ENCODE measurements at regions not wholly inside any gene's neighbourhood (a gene's known extent, or its start where the extent isn't known, plus 50 kb on each side); places are given as distances from the start of the nearest gene placed in this dataset.
"Not testable (repeated sequence)": the region's sequence is repeated elsewhere in the genome, so short reads cannot be mapped to it uniquely, and the experiment has no call there.

GRCh38 chr4:138790706-138791340 lies 224.8 kb upstream of the NOCT start:
- DNase-seq, result no peak

- DNase-seq, result no peak
These were observed 225.8 kb upstream of the NOCT start for GRCh38 chr4:138789796-138790195.

- DNase-seq, result no peak
These were observed 226.7 kb upstream of the NOCT start for GRCh38 chr4:138788857-138789256.

DNA sequence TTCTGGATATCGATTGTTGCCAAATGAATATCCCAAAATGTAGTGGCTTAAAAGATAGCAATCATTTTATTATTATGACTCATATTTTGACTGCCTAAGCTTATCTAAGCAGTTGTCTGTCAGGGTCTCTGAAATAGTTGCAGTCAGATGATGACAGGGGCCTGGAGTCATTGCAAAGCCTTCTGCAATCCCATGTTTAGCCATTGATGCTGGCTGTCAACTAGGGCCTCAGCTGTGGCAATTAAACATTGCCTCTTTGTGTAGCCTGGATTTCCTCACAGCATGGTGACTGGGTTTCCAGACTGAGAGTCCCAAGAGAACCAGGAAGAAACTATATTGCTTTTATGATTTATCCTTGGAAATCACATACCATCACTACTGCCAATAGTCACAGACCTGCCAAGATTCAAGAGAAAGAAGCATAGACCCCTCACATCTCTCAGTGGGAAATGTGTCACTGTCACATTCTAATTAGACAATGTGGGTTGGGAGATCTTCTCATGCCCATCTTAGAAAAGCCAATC lies 227.3 kb upstream of the NOCT start:
- no peak for DNase-seq

DNA sequence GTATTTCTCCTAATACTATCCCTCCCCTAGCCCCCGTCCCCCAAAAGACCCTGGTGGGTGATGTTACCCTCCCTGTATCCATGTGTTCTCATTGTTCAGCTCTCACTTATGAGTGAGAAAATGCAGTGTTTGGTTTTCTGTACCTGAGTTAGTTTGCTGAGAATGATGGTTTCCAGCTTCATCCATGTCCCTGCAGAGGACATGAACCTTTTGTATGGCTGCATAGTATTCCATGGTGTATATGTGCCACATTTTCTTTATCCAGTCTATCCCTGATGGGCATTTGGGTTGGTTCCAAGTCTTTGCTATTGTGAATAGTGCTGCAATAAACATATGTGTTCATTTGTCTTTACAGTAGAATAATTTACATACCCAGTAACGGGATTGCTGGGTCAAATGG lies 235.8 kb upstream of the NOCT start:
- not testable (repeated sequence) for DNase-seq

DNA sequence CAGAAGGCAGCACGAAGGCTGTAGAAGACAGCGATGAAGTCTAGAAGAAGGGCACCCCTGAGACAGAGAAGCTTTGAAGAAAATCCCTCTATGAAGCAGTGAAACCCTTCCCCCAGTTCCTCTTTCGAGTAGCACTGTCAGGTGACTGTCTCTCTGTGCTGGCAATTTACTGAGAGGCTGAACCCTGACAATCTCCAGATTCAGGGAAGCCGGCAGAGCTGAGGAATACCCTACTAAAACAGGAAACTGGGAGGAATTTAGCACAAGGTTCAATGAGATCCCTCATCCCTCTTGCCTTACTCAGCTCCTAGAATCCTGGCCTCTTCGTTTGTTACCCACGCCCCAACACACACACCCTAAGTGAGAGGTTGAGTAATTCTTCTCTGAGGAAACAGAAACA lies 239.7 kb upstream of the NOCT start:
- DNase-seq, result no peak

DNA sequence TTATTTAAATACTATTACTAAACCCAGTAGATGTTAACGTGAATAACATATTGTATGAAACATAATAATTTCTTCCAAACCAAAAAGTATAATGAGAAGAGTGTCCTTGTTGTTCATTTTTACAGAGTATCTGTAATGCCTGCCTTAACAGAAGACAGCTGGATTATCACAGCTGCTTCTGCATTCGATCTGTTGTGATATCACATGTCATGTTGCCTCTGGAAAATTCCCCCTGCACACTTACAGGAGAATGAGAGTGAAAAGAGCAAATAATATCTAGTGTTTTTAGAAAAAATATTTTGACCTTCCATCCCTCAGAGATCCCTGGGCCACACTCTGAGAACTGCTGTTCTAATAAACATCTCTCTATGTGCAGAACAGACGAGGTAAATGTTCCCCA lies 240.1 kb upstream of the NOCT start:
- no peak for DNase-seq

- DNase-seq, result no peak
These were observed 240.6 kb upstream of the NOCT start for GRCh38 chr4:138774940-138775339.

DNA sequence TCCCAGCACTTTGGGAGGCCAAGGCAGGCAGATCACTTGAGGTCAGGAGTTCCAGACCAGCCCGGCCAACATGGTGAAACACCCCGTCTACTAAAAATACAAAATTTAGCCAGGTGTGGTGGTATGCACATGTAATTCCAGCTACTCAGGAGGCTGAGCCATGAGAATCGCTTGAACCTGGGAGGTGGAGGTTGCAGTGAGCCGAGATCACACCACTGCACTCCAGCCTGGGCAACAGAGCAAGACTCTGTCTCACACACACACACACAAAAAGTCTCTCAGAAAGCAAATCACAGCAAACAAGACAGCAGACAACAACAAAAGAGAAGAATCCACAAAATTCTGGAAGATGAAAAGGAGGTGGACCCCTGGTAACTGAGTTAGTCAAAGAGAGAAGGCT lies 241.5 kb upstream of the NOCT start:
- DNase-seq, result not testable (repeated sequence)

- DNase-seq, result no peak
These were observed 242.3 kb upstream of the NOCT start for GRCh38 chr4:138773321-138773720.

- no peak for DNase-seq
These were observed 243.2 kb upstream of the NOCT start for GRCh38 chr4:138772366-138772765.

DNA sequence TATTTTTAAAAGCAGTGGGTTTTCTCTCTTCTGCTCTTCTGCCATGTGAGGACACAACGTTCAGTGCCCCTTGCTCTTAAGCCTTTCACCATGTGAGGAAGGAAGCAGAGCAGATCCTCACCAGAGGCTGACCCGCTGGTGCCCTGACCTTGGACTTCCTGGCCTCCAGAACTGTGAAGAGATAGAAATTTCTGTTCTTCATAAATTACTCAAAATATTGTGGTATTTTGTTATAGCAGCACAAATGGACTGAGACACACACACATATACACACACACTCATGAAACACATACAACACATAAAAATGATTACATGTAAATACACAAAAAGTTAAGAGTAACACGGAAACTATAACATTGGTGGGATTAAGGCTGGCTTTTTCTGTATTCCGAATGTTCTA lies 244.8 kb upstream of the NOCT start:
- no peak for DNase-seq

GRCh38 chr4:138766332-138766731 lies 249.2 kb upstream of the NOCT start:
- DNase-seq, result no peak

- no peak for DNase-seq
These were observed 250.1 kb upstream of the NOCT start for GRCh38 chr4:138765442-138765841.

DNA sequence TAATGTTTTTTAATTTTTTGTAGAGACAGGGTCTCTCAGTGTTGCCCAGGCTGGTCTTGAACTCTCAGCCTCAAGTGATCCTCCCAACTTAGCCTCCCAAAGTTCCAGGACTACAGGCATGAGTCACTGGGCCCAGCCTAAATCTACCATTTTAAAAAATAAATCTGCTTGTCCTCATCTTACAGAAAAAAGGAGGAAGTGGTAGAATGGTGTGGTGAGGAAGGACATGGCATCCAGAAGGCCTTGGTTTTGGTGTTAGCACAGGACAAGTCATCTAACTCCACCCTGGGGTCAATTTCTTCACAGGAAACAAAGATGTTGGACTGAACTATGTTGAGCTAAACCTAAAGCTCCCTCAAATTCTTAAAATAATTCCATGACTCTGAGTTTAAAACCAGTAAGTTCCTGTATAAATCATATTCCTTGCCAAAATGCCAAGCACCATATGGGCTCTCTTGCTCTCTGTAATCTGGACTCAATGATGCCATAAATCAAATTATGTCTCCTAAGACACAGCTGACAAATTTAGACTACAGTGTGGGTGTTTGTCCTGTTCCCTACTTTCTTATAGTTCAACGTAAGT lies 253.9 kb upstream of the NOCT start:
- DNase-seq, result no peak

- no peak for DNase-seq
These were observed 256.1 kb upstream of the NOCT start for GRCh38 chr4:138759554-138759902.

- no peak for DNase-seq
These were observed 256.6 kb upstream of the NOCT start for GRCh38 chr4:138758876-138759553.

- DNase-seq, result no peak
These were observed 257.4 kb upstream of the NOCT start for GRCh38 chr4:138758196-138758595.

- no peak for DNase-seq
These were observed 258.1 kb upstream of the NOCT start for GRCh38 chr4:138757432-138757831.

DNA sequence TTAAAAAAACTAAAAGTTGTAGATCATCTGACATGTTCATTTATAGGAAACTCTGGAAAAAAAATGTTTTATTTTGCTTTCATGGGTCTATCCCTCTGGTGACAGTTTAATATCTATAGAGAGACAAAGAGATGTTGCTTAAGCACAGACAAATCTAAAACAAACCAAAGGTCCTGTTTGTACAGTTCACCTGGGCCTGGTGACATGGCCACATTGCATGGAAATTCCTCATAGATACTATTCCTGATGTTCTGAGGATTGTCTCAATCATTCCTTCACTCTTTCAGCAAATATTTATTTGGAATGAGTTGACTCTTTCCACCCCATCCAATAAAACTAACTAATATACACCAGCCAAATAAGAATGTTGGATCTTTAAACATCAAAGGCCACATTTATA lies 259.1 kb upstream of the NOCT start:
- no peak for DNase-seq

GRCh38 chr4:138751309-138751708 lies 264.3 kb upstream of the NOCT start:
- no peak for DNase-seq

DNA sequence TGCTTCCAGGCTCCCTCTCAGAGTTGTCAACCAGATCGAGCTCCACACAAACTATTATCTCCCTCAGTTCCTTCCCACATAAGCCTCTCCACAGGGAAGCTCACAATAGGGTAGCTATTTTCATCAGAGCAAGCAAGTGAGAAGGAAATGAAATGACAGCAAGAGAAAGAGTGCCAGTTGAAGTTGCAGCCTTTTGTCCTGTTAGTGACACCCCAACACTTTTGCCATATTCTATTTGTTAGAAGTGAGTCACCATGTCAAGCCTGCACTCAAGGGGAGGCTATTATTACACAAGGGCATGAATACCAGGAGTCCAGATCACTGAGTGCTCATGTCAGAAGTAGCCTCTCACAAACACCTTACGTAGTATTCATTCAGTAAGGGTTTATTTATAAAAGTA lies 266.3 kb upstream of the NOCT start:
- DNase-seq, result no peak

DNA sequence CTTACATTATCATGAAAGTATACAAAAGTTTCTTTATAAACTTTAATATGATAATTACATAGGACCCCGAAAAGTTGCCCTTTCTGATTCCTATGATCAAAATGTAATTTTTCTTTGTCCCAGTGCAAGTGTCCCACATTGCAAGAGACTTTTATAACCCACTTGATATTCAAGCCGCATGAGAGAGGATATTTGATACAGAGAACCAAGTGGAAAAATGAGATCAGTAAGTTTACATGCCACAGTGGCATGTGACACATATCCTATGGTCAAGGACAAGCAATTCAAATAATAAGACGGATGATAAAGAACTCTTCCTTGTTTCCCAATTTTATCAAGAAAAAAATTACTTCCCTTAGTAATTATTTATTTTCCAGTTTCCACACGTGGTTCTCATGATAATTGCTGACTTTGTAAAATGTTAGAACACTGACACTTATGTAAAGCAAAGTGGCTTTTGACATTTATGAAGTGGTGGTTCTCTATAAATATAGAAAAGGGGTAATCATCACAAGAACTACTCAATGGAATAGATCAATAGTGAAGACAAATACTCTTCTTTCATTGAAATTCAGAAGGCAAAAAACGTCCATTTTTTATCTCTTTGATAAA lies 273.7 kb upstream of the NOCT start:
- DNase-seq, result no peak

Data from activated effector memory CD4-positive, alpha-beta T cell treated with Interleukin-2 at 50 U/mL for 16 hours (primary cell).